GM19455 (cell line): ENCODE measurements at regions not wholly inside any gene's neighbourhood (a gene's known extent, or its start where the extent isn't known, plus 50 kb on each side); places are given as distances from the start of the nearest gene placed in this dataset.
"Not testable (repeated sequence)": the region's sequence is repeated elsewhere in the genome, so short reads cannot be mapped to it uniquely, and the experiment has no call there.

ENCODE experiments used
- ATAC-seq: cut with Tn5 transposase; IDR thresholded peaks from one replicate; pipeline ENCODE4 v1.9.1; 2021; ENCODE audit not compliant: unreplicated experiment

GRCh38 chr7:15836651-15837050 lies 150.2 kb upstream of the MEOX2 start:
- no peak for ATAC-seq

- ATAC-seq: no peak
Observed at GRCh38 chr7:15836041-15836440, 149.6 kb upstream of the MEOX2 start.

GRCh38 chr7:15834446-15834845 lies 148.0 kb upstream of the MEOX2 start:
- no peak for ATAC-seq

GRCh38 chr7:15832996-15833395 lies 146.5 kb upstream of the MEOX2 start:
- ATAC-seq: no peak

- no peak for ATAC-seq
Observed at GRCh38 chr7:15831606-15832005, 145.1 kb upstream of the MEOX2 start.

- no peak for ATAC-seq
Observed at GRCh38 chr7:15829691-15830090, 143.2 kb upstream of the MEOX2 start.

GRCh38 chr7:15828881-15829280 lies 142.4 kb upstream of the MEOX2 start:
- ATAC-seq: no peak

GRCh38 chr7:15821484-15822427 lies 135.3 kb upstream of the MEOX2 start:
- no peak for ATAC-seq

- no peak for ATAC-seq
Observed at GRCh38 chr7:15820319-15820718, 133.8 kb upstream of the MEOX2 start.

GRCh38 chr7:15816835-15817426 lies 130.4 kb upstream of the MEOX2 start:
- ATAC-seq: no peak

- ATAC-seq: no peak
Observed at GRCh38 chr7:15813448-15813847, 127.0 kb upstream of the MEOX2 start.

- ATAC-seq: not testable (repeated sequence)
Observed at GRCh38 chr7:15810383-15810782, 123.9 kb upstream of the MEOX2 start.

- not testable (repeated sequence) for ATAC-seq
Observed at GRCh38 chr7:15809936-15810335, 123.5 kb upstream of the MEOX2 start.

- no peak for ATAC-seq
Observed at GRCh38 chr7:15805891-15806290, 119.4 kb upstream of the MEOX2 start.

GRCh38 chr7:15802425-15802824 lies 115.9 kb upstream of the MEOX2 start:
- no peak for ATAC-seq

- no peak for ATAC-seq
Observed at GRCh38 chr7:15801551-15801950, 115.1 kb upstream of the MEOX2 start.

- ATAC-seq: no peak
Observed at GRCh38 chr7:15801041-15801440, 114.6 kb upstream of the MEOX2 start.

- no peak for ATAC-seq
Observed at GRCh38 chr7:15798081-15798480, 111.6 kb upstream of the MEOX2 start.

GRCh38 chr7:15795393-15795792 lies 108.9 kb upstream of the MEOX2 start:
- ATAC-seq: no peak

GRCh38 chr7:15794801-15795200 lies 108.3 kb upstream of the MEOX2 start:
- ATAC-seq: no peak

- no peak for ATAC-seq
Observed at GRCh38 chr7:15784694-15785030, 98.2 kb upstream of the MEOX2 start.

- ATAC-seq: no peak
Observed at GRCh38 chr7:15783987-15784693, 97.7 kb upstream of the MEOX2 start.
